ENCODE measurements at regions not wholly inside any gene's neighbourhood (a gene's known extent, or its start where the extent isn't known, plus 50 kb on each side); places are given as distances from the start of the nearest gene placed in this dataset.

DNA sequence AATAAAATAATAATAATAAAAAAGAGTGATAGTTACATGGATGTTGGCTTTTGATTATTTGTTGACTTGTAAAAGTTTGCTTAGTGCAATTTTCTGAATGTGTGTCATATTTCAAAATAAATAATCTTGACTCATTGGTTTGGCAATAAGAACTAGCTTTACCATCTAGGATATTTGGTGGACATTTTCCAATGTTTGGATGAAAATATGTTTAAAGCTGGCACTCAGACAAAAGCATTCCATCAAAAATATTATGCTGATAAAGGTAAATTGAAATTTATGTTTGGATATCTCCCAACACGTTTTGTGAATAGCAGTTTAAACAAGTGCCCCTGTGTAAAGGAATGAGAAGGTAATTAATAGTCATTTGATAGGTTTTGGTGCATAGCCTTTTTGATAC is 62.5 kb upstream of the KCNMA1 start:
- Histone ChIP-seq H3K4me1 (no peaks in the 10 kb centered on the region), H3K9me3 (no peaks in the 10 kb centered on the region), H3K4me3 (no peak overlapping the region), H3K27me3 (peaks cover 0 to 8% (median 0%) of the 10 kb centered on the region in 9 donors), H3K36me3 (no peaks in the 10 kb centered on the region), H3K27ac (no peak overlapping the region)
- no peak for TF ChIP-seq POLR2A (IDR thresholded peaks at IDR 0.05)
- no peak for TF ChIP-seq CTCF (IDR thresholded peaks at IDR 0.05)
- ATAC-seq (no peak), DNase-seq (no peak)
- WGBS, 4 donors, result 51 to 73% (median 61%) methylated on average over 1 of the region's 1 CpG
- intact Hi-C loops (cut with DNase I), result no loop called here

DNA sequence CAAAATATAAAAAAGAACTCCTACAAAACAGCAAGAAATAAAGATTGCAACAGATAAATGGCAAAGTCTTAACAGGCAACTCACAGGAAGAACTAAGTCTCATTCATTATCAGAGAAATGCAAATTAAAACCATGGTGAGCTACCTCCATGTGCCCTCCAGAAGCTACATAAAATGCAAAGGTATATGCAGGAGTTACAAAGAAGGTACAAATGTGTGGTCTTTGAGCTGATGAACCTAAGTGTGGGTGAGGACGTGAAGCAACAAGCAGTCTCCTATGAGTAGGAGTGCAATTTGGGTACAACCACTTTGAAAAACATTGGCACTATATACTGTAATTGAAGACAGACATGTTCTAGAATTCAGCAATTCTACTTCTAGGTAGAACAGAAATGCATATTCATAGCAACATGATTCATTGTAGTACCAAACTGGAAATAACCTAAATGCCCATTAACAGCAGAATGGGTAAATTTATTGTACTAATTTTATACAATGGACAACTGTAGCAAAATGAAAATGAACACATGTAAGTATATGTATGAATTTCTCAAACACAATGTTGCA is 61.6 kb upstream of the KCNMA1 start:
- Histone ChIP-seq H3K9me3 (no peaks in the 10 kb centered on the region), H3K4me1 (no peaks in the 10 kb centered on the region), H3K27me3 (peaks cover 0 to 8% (median 0%) of the 10 kb centered on the region in 9 donors), H3K27ac (no peak overlapping the region), H3K36me3 (no peaks in the 10 kb centered on the region), H3K4me3 (no peak overlapping the region)
- WGBS, 4 donors, result 50 to 72% (median 65%) methylated on average over 1 of the region's 1 CpG
- intact Hi-C loops (cut with DNase I), result no loop called here
- TF ChIP-seq CTCF (IDR thresholded peaks at IDR 0.05), result no peak
- no peak for TF ChIP-seq POLR2A (IDR thresholded peaks at IDR 0.05)
- DNase-seq, result no peak
- no peak for ATAC-seq

DNA sequence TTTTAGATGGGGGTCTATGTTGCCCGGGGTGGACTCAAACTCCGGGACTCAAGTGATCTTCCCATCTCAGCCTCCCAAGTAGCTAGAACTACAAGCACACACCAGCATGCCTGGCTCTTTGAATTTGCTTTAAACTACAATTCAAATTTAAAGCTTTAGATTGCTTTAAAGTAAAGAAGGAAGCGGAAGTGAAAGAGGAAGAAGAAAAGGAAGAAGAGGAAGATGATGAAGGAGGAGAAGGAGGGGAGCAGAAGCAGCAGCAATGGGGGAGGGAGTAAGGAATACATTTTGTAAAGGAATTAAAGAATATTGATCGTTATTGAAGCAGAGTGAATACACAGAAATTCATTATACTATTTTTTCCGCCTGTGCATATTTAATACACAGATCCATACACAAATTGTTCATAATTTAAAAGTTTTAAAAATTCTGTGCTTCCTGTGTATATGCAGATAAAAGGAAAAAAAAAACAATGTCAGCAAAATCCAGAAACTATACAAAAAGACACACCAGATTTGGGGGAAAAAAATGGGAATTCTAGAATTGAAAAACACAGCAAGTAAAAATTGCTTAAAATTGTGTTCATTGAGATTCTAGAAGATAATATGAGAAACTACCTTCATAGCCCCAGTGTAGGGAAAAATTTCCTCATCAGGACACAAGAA is 60.8 kb upstream of the KCNMA1 start:
- H3K27me3 ChIP-seq, result peaks cover 0 to 8% (median 0%) of the 10 kb centered on the region in 9 donors
- no peak for ATAC-seq
- no peak for TF ChIP-seq CTCF (IDR thresholded peaks at IDR 0.05)

DNA sequence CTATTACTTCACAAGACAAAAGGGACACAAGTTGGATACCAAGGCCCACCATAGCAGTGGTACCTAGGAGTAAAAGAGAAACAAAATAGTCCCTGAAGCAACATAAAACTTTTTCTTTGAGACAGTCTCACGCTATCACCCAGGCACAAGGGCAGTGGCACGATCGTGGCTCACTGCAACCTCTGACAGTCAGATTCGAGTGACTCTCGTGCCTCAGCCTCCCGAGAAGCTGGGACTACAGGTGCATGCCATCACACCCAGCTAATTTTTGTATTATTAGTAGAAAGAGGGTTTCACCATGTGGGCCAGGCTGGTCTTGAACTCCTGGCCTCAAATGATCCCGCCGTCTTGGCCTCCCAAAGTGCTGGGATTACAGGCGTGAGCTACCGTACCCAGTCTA is 59.0 kb upstream of the KCNMA1 start:
- ATAC-seq, result no peak
- WGBS, 4 donors, result 86 to 95% (median 91%) methylated on average over 10 of the region's 10 CpGs
- H3K4me3 ChIP-seq, result no peak overlapping the region
- intact Hi-C loops (cut with DNase I), result no loop called here
- H3K27ac ChIP-seq, result no peak overlapping the region
- peaks cover 0 to 8% (median 0%) of the 10 kb centered on the region in 9 donors for H3K27me3 ChIP-seq
- H3K4me1 ChIP-seq, result no peaks in the 10 kb centered on the region
- no peak for DNase-seq
- H3K9me3 ChIP-seq, result no peaks in the 10 kb centered on the region
- no peak for TF ChIP-seq POLR2A (IDR thresholded peaks at IDR 0.05)
- H3K36me3 ChIP-seq, result no peaks in the 10 kb centered on the region

More for the DNA sequence above, 60.8 kb upstream of the KCNMA1 start:
- Histone ChIP-seq H3K9me3 (no peaks in the 10 kb centered on the region), H3K4me3 (no peak overlapping the region), H3K4me1 (no peaks in the 10 kb centered on the region), H3K27ac (no peak overlapping the region), H3K36me3 (no peaks in the 10 kb centered on the region)
- WGBS, 4 donors, result 78 to 90% (median 88%) methylated on average over 5 of the region's 5 CpGs
- intact Hi-C loops (cut with DNase I), result no loop called here
- DNase-seq, result no peak

DNA sequence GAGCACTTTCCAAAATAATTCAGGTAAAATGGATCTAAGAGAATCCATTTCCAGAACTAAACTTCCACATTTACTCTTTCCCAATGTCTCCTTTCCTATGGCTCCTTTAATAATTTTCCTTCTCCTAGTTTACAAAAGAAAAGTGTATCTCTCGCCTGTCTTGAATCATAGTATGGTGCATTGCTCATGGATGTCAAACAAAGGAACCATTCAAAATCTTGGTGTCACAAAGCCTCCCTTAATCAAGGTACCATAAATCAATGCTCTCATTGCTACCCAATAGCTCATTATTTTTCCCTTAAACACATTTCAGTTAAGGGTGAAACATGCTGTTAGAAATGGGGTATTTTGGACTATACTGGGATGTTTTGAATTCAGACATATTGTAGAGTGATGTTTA is 57.6 kb upstream of the KCNMA1 start:
- 59 to 78% (median 72%) methylated on average over 1 of the region's 1 CpG for WGBS, 4 donors
- Histone ChIP-seq H3K27ac (no peak overlapping the region), H3K9me3 (no peaks in the 10 kb centered on the region), H3K4me3 (no peak overlapping the region), H3K36me3 (no peaks in the 10 kb centered on the region), H3K27me3 (peaks cover 0 to 11% (median 0%) of the 10 kb centered on the region in 9 donors), H3K4me1 (no peaks in the 10 kb centered on the region)
- DNase-seq (no peak), ATAC-seq (no peak)
- intact Hi-C loops (cut with DNase I), result no loop called here
- TF ChIP-seq CTCF (IDR thresholded peaks at IDR 0.05), result no peak
- no peak for TF ChIP-seq POLR2A (IDR thresholded peaks at IDR 0.05)
